HepG2 (cell line): ENCODE measurements at regions not wholly inside any gene's neighbourhood (a gene's known extent, or its start where the extent isn't known, plus 50 kb on each side); places are given as distances from the start of the nearest gene placed in this dataset.

Experiments used
- ARNT ChIP-seq: fragments of 450-650 bp; IDR thresholded peaks from 2 replicates; pipeline ENCODE4 v1.6.1; 2017
- PRPF4 ChIP-seq: fragments of 200-400 bp; formaldehyde crosslinking; IDR thresholded peaks from 2 replicates; pipeline ENCODE4 v1.6.1; 2016; ENCODE audit warnings: low read length, low read depth; ENCODE audit not compliant: poor library complexity, severe bottlenecking
- RCOR2 ChIP-seq: IDR thresholded peaks from 2 replicates; pipeline ENCODE4 v1.6.1; 2016; ENCODE audit warnings: missing biosample characterization, missing genetic modification reagents
- ZNF335 ChIP-seq: sonication (generic); formaldehyde crosslinking; IDR thresholded peaks from 2 replicates; pipeline ENCODE4 v1.4.0; 2020; ENCODE audit warnings: missing genetic modification reagents
- ZNF773 ChIP-seq: sonication (generic); formaldehyde crosslinking; IDR thresholded peaks from 2 replicates; pipeline ENCODE4 v1.4.0; 2020; ENCODE audit warnings: missing genetic modification reagents, borderline replicate concordance

DNA sequence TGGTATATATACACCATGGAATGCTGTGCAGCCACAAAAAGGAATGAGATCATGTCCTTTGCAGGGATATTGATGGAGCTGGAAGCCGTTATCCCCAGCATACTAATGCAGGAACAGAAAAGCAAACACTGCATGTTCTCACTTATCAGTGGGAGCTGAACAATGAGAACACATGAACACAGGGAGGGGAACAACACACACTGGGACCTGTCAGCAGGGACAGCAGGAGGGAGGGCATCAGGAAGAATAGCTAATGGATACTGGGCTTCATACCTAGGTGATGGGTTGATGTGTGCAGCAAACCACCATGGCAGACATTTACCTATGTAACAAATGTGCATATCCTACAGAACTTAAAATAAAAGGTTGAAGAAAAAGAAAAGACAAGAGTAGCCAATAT is 81.1 kb upstream of the ADAD1 start:
- TF ChIP-seq RCOR2 (CRISPR knock-in tag) = no peak
- TF ChIP-seq ZNF335 = no peak
- no peak for TF ChIP-seq PRPF4
- TF ChIP-seq ZNF773 (CRISPR knock-in tag) = no peak
- TF ChIP-seq ARNT = no peak
